ENCODE measurements at regions not wholly inside any gene's neighbourhood (a gene's known extent, or its start where the extent isn't known, plus 50 kb on each side); places are given as distances from the start of the nearest gene placed in this dataset.

DNA sequence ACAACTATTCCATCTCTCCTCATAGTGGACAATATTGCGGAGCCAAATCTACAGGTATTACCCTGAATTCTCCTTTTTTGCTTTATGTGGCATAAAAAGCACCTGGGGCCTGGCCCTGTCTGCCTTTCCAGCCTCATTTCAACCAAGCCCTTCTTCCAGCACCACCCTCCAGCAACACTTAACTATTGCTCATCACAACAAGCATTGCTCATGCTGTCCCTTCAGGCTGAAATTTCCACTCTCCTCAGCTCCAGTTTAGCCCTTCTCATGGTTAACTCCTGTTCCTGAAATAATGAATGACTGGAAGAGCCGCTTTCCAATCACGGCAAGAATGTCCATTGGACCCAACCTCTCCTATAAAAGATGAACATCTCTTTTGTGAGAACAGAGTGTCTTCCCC, 107.4 kb downstream of the P2RY1 start:
- Histone ChIP-seq H3K27ac (ENCODE audit: low read depth in 2 of 2, low read length in 2 of 2) (no peak overlapping the region), H3K4me1 (ENCODE audit: control insufficient read depth in 2 of 3, insufficient read depth in 2 of 3, low read depth in 1 of 3, low read length in 3 of 3) (no peaks in the 10 kb centered on the region), H3K9me3 (ENCODE audit: control insufficient read depth in 2 of 3, insufficient read depth in 1 of 3, low read length in 3 of 3) (no peaks in the 10 kb centered on the region), H3K4me3 (ENCODE audit: low read length in 3 of 3) (no peak overlapping the region), H3K36me3 (ENCODE audit: control insufficient read depth in 2 of 3, insufficient read depth in 3 of 3, low read length in 3 of 3) (no peaks in the 10 kb centered on the region), H3K9ac (ENCODE audit: low read length in 3 of 3) (no peak overlapping the region), H3K27me3 (ENCODE audit: control insufficient read depth, insufficient read depth, low read length) (no peaks in the 10 kb centered on the region)
- no peak for DNase-seq
- TF ChIP-seq, protein P1, sequence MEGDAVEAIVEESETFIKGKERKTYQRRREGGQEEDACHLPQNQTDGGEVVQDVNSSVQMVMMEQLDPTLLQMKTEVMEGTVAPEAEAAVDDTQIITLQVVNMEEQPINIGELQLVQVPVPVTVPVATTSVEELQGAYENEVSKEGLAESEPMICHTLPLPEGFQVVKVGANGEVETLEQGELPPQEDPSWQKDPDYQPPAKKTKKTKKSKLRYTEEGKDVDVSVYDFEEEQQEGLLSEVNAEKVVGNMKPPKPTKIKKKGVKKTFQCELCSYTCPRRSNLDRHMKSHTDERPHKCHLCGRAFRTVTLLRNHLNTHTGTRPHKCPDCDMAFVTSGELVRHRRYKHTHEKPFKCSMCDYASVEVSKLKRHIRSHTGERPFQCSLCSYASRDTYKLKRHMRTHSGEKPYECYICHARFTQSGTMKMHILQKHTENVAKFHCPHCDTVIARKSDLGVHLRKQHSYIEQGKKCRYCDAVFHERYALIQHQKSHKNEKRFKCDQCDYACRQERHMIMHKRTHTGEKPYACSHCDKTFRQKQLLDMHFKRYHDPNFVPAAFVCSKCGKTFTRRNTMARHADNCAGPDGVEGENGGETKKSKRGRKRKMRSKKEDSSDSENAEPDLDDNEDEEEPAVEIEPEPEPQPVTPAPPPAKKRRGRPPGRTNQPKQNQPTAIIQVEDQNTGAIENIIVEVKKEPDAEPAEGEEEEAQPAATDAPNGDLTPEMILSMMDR (IDR thresholded peaks at IDR 0.05; ENCODE audit: borderline replicate concordance, extremely low read depth, insufficient read depth), result no peak
- no peak for FAIRE-seq
- intact Hi-C loops (cut with DNase I), result no loop called here

GRCh38 chr3:152943645-152944044, 108.7 kb downstream of the P2RY1 start:
- Histone ChIP-seq H3K9ac (ENCODE audit: low read length in 3 of 3) (no peak overlapping the region), H3K4me3 (ENCODE audit: low read length in 3 of 3) (no peak overlapping the region), H3K27me3 (ENCODE audit: control insufficient read depth, insufficient read depth, low read length) (no peaks in the 10 kb centered on the region), H3K4me1 (ENCODE audit: control insufficient read depth in 2 of 3, insufficient read depth in 2 of 3, low read depth in 1 of 3, low read length in 3 of 3) (no peaks in the 10 kb centered on the region), H3K27ac (ENCODE audit: low read depth in 2 of 2, low read length in 2 of 2) (no peak overlapping the region), H3K9me3 (ENCODE audit: control insufficient read depth in 2 of 3, insufficient read depth in 1 of 3, low read length in 3 of 3) (no peaks in the 10 kb centered on the region), H3K36me3 (ENCODE audit: control insufficient read depth in 2 of 3, insufficient read depth in 3 of 3, low read length in 3 of 3) (no peaks in the 10 kb centered on the region)
- FAIRE-seq, result no peak
- intact Hi-C loops (cut with DNase I), result no loop called here
- no peak for DNase-seq
- TF ChIP-seq, protein P1 (IDR thresholded peaks at IDR 0.05; ENCODE audit: borderline replicate concordance, extremely low read depth, insufficient read depth), result no peak

GRCh38 chr3:152944671-152945070, 109.7 kb downstream of the P2RY1 start:
- no peak overlapping the region for H3K9ac ChIP-seq (ENCODE audit: low read length in 3 of 3)
- DNase-seq (no peak), FAIRE-seq (no peak)
- no peak overlapping the region for H3K27ac ChIP-seq (ENCODE audit: low read depth in 2 of 2, low read length in 2 of 2)
- no peaks in the 10 kb centered on the region for H3K9me3 ChIP-seq (ENCODE audit: control insufficient read depth in 2 of 3, insufficient read depth in 1 of 3, low read length in 3 of 3)
- no peak overlapping the region for H3K4me3 ChIP-seq (ENCODE audit: low read length in 3 of 3)
- H3K36me3 ChIP-seq (ENCODE audit: control insufficient read depth in 2 of 3, insufficient read depth in 3 of 3, low read length in 3 of 3), result no peaks in the 10 kb centered on the region
- no peaks in the 10 kb centered on the region for H3K27me3 ChIP-seq (ENCODE audit: control insufficient read depth, insufficient read depth, low read length)
- TF ChIP-seq, protein P1 (IDR thresholded peaks at IDR 0.05; ENCODE audit: borderline replicate concordance, extremely low read depth, insufficient read depth), result no peak
- intact Hi-C loops (cut with DNase I), result no loop called here
- no peaks in the 10 kb centered on the region for H3K4me1 ChIP-seq (ENCODE audit: control insufficient read depth in 2 of 3, insufficient read depth in 2 of 3, low read depth in 1 of 3, low read length in 3 of 3)

GRCh38 chr3:152945556-152945955, 110.6 kb downstream of the P2RY1 start:
- Histone ChIP-seq H3K4me3 (ENCODE audit: low read length in 3 of 3) (no peak overlapping the region), H3K27me3 (ENCODE audit: control insufficient read depth, insufficient read depth, low read length) (no peaks in the 10 kb centered on the region), H3K9me3 (ENCODE audit: control insufficient read depth in 2 of 3, insufficient read depth in 1 of 3, low read length in 3 of 3) (no peaks in the 10 kb centered on the region), H3K9ac (ENCODE audit: low read length in 3 of 3) (no peak overlapping the region), H3K36me3 (ENCODE audit: control insufficient read depth in 2 of 3, insufficient read depth in 3 of 3, low read length in 3 of 3) (no peaks in the 10 kb centered on the region), H3K4me1 (ENCODE audit: control insufficient read depth in 2 of 3, insufficient read depth in 2 of 3, low read depth in 1 of 3, low read length in 3 of 3) (no peaks in the 10 kb centered on the region), H3K27ac (ENCODE audit: low read depth in 2 of 2, low read length in 2 of 2) (no peak overlapping the region)
- FAIRE-seq, result no peak
- DNase-seq, result no peak
- intact Hi-C loops (cut with DNase I), result no loop called here
- TF ChIP-seq, protein P1 (IDR thresholded peaks at IDR 0.05; ENCODE audit: borderline replicate concordance, extremely low read depth, insufficient read depth), result no peak
